22Rv1 (cell line): ENCODE measurements at regions not wholly inside any gene's neighbourhood (a gene's known extent, or its start where the extent isn't known, plus 50 kb on each side); places are given as distances from the start of the nearest gene placed in this dataset.

Experiments used
- ZFX ChIP-seq: fragments of 450-650 bp; IDR thresholded peaks from 2 replicates; pipeline ENCODE4 v1.6.1; 2017; ENCODE audit warnings: antibody characterized with exemption, borderline replicate concordance
- TF ChIP-seq, protein P1 (sequence below): fragments of 450-650 bp; IDR thresholded peaks from 2 replicates; pipeline ENCODE4 v1.5.1; 2017; ENCODE audit warnings: mild to moderate bottlenecking

DNA sequence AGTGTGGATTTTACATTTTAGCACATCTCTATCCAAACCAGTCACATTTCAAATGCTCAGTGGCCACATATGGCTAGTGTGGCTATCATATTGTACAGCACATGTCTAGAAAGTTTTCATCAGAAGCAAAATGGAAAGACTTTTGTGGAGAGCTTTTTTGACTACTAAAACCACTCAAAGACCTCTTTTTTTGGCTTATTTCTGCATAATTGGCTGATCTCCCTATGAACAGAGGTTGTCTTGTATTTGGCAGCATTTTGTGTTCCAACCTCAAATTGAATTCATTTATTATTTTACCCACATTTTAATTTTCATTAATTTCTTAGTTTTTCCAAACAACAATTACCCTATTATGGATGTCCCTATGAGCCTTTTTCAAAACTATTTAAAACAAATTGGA, 395.7 kb downstream of the TLE1 start:
- TF ChIP-seq, protein P1, sequence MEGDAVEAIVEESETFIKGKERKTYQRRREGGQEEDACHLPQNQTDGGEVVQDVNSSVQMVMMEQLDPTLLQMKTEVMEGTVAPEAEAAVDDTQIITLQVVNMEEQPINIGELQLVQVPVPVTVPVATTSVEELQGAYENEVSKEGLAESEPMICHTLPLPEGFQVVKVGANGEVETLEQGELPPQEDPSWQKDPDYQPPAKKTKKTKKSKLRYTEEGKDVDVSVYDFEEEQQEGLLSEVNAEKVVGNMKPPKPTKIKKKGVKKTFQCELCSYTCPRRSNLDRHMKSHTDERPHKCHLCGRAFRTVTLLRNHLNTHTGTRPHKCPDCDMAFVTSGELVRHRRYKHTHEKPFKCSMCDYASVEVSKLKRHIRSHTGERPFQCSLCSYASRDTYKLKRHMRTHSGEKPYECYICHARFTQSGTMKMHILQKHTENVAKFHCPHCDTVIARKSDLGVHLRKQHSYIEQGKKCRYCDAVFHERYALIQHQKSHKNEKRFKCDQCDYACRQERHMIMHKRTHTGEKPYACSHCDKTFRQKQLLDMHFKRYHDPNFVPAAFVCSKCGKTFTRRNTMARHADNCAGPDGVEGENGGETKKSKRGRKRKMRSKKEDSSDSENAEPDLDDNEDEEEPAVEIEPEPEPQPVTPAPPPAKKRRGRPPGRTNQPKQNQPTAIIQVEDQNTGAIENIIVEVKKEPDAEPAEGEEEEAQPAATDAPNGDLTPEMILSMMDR: no peak
- no peak for TF ChIP-seq ZFX
